Smooth muscle cell (in vitro differentiated cells): ENCODE measurements at regions not wholly inside any gene's neighbourhood (a gene's known extent, or its start where the extent isn't known, plus 50 kb on each side); places are given as distances from the start of the nearest gene placed in this dataset.

ENCODE experiments used
- DNase-seq: peaks from one replicate; lab custom pipeline; 2025; ENCODE audit not compliant: unreplicated experiment; lab: John Stamatoyannopoulos, UW
- H2AFZ ChIP-seq: fragments of 200-600 bp; sonication (generic); 2 replicates; pipeline ENCODE4 v1.6.0; 2016; ENCODE audit warnings: antibody characterized with exemption, low read depth, mild to moderate bottlenecking
- H3F3A ChIP-seq: fragments of 200-600 bp; sonication (generic); 2 replicates; pipeline ENCODE4 v1.6.0; 2017; ENCODE audit warnings: antibody characterized with exemption, low read depth
- H3K27ac ChIP-seq: fragments of 200-600 bp; sonication (generic); 2 replicates; pipeline ENCODE4 v1.5.1; 2016; ENCODE audit warnings: low read depth, mild to moderate bottlenecking
- H3K27me3 ChIP-seq: fragments of 200-600 bp; sonication (generic); 2 replicates; pipeline ENCODE4 v1.6.1; 2016; ENCODE audit warnings: low read depth, mild to moderate bottlenecking
- H3K36me3 ChIP-seq: fragments of 200-600 bp; sonication (generic); 2 replicates; pipeline ENCODE4 v1.5.1; 2016; ENCODE audit warnings: low read depth
- H3K4me1 ChIP-seq: fragments of 200-600 bp; sonication (generic); 2 replicates; pipeline ENCODE4 v1.5.1; 2016; ENCODE audit warnings: low read depth
- H3K4me2 ChIP-seq: fragments of 200-600 bp; sonication (generic); 2 replicates; pipeline ENCODE4 v1.6.0; 2016; ENCODE audit warnings: mild to moderate bottlenecking
- H3K4me3 ChIP-seq: fragments of 200-600 bp; sonication (generic); 2 replicates; pipeline ENCODE4 v1.5.1; 2016; ENCODE audit warnings: mild to moderate bottlenecking
- H3K79me2 ChIP-seq: fragments of 200-600 bp; sonication (generic); 2 replicates; pipeline ENCODE4 v1.6.0; 2016; ENCODE audit warnings: low read depth, mild to moderate bottlenecking
- H3K9ac ChIP-seq: fragments of 200-600 bp; sonication (generic); 2 replicates; pipeline ENCODE4 v1.6.0; 2016; ENCODE audit warnings: low read depth
- H3K9me3 ChIP-seq: fragments of 200-600 bp; sonication (generic); replicated peaks from 2 replicates; pipeline ENCODE4 v1.5.1; 2016; ENCODE audit warnings: low read depth
- H4K20me1 ChIP-seq: fragments of 200-600 bp; sonication (generic); 2 replicates; pipeline ENCODE4 v1.6.0; 2016; ENCODE audit warnings: low read depth
- WGBS: methylation state at CpG from one replicate; pipeline ENCODE4 v1.1.7; 2016; ENCODE audit warnings: low lambda C conversion rate; 5-methylcytosine and 5-hydroxymethylcytosine counted together
- TF ChIP-seq, protein P1 (sequence below): fragments of 200-600 bp; sonication (generic); IDR thresholded peaks from 2 replicates; pipeline ENCODE4 v1.5.1; 2017; ENCODE audit warnings: borderline replicate concordance, mild to moderate bottlenecking, antibody characterized with exemption; ENCODE audit not compliant: insufficient read depth, poor library complexity, severe bottlenecking

DNA sequence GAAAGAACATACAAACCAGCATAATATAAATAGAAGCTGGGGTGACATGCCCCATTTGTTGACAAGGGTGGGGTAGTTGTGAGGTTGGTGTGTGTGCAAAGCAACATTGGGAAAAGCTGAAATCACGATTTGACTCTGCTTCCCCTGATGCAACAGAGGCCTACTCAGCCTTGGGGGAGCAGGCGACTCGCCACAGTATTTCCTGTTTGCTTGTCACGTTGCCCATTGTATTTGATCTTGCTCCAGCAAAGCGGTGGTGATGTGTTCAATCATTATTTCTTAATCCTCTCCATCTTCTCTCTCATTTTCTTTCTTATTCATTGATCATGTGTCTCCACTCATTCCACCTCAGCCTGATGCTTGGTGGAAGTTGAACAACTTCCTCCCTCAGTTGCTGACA lies 165.8 kb upstream of the CITED2 start:
- DNase-seq, result no peak
- no peaks in the 10 kb centered on the region for H3K36me3 ChIP-seq
- no peaks in the 10 kb centered on the region for H4K20me1 ChIP-seq
- H3K9me3 ChIP-seq, result no peaks in the 10 kb centered on the region
- peaks cover 5% of the 10 kb centered on the region for H3K4me1 ChIP-seq
- 80% methylated on average over 5 of the region's 5 CpGs for WGBS
- peak overlapping the region; percentile 44 for H3K4me2 ChIP-seq
- TF ChIP-seq, protein P1, sequence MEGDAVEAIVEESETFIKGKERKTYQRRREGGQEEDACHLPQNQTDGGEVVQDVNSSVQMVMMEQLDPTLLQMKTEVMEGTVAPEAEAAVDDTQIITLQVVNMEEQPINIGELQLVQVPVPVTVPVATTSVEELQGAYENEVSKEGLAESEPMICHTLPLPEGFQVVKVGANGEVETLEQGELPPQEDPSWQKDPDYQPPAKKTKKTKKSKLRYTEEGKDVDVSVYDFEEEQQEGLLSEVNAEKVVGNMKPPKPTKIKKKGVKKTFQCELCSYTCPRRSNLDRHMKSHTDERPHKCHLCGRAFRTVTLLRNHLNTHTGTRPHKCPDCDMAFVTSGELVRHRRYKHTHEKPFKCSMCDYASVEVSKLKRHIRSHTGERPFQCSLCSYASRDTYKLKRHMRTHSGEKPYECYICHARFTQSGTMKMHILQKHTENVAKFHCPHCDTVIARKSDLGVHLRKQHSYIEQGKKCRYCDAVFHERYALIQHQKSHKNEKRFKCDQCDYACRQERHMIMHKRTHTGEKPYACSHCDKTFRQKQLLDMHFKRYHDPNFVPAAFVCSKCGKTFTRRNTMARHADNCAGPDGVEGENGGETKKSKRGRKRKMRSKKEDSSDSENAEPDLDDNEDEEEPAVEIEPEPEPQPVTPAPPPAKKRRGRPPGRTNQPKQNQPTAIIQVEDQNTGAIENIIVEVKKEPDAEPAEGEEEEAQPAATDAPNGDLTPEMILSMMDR, result no peak
- H3K27ac ChIP-seq, result peak overlapping the region; percentile 69
- no peak overlapping the region for H3K9ac ChIP-seq
- H3K27me3 ChIP-seq, result no peaks in the 10 kb centered on the region
- H2AFZ ChIP-seq, result no peak overlapping the region
- no peaks in the 10 kb centered on the region for H3F3A ChIP-seq
- H3K4me3 ChIP-seq, result no peak overlapping the region
- no peaks in the 10 kb centered on the region for H3K79me2 ChIP-seq

DNA sequence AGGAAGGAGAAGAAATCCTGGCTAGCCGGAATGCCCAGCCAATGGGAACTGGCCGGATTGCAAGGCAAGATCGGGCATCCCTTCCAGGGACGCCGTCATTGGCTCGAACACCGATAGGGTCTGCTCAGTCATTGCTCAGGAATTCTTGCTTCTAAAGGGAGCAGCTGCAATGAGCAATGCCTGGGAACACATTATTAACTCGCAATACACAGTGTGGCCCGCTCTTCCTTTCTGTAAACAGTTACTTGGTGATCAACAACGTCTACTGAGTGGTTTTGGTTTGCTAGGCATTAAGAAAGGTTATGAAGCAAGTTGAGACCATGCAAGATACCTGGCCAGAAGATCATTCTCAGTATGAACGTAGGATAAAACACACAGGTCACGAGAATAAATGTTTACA lies 165.4 kb upstream of the CITED2 start:
- Histone ChIP-seq H3K79me2 (no peaks in the 10 kb centered on the region), H3K4me3 (no peak overlapping the region), H3K4me1 (peaks cover 3% of the 10 kb centered on the region), H3K9ac (no peak overlapping the region), H3K27ac (peak overlapping the region; percentile 69), H3F3A (no peaks in the 10 kb centered on the region), H3K36me3 (no peaks in the 10 kb centered on the region), H2AFZ (no peak overlapping the region), H3K27me3 (no peaks in the 10 kb centered on the region), H3K9me3 (no peaks in the 10 kb centered on the region), H3K4me2 (peak overlapping the region; percentile 63), H4K20me1 (no peaks in the 10 kb centered on the region)
- DNase-seq, result no peak
- 40% methylated on average over 12 of the region's 12 CpGs for WGBS
- TF ChIP-seq, protein P1, result no peak

DNA sequence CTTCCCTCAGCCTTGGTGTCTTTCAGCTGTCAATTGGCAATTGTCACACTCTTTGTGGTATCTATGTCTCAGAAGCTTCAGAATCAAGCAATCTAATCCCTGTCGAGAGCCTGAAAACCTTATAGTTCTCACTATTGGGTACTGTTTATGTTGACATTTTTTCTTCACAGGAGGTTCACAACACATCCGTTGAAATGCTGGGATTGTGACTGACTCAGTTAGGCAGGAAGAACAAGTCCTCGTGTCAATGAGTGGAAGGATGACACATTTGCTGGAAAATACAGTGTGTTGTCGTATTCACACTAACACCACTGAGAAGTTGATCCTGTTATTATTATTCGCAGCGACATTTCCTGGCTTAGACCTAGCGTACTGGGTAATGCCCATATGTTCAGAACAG lies 163.9 kb upstream of the CITED2 start:
- no peak overlapping the region for H2AFZ ChIP-seq
- no peak overlapping the region for H3K4me2 ChIP-seq
- no peaks in the 10 kb centered on the region for H3K36me3 ChIP-seq
- H3K9me3 ChIP-seq, result no peaks in the 10 kb centered on the region
- no peaks in the 10 kb centered on the region for H3K27me3 ChIP-seq
- H3K4me3 ChIP-seq, result no peak overlapping the region
- no peaks in the 10 kb centered on the region for H3K79me2 ChIP-seq
- TF ChIP-seq, protein P1, result no peak
- 68% methylated on average over 7 of the region's 7 CpGs for WGBS
- peaks cover 3% of the 10 kb centered on the region for H3F3A ChIP-seq
- H4K20me1 ChIP-seq, result no peaks in the 10 kb centered on the region
- H3K27ac ChIP-seq, result peak overlapping the region; percentile 30
- DNase-seq, result no peak
- peaks cover 16% of the 10 kb centered on the region for H3K4me1 ChIP-seq
- no peak overlapping the region for H3K9ac ChIP-seq

DNA sequence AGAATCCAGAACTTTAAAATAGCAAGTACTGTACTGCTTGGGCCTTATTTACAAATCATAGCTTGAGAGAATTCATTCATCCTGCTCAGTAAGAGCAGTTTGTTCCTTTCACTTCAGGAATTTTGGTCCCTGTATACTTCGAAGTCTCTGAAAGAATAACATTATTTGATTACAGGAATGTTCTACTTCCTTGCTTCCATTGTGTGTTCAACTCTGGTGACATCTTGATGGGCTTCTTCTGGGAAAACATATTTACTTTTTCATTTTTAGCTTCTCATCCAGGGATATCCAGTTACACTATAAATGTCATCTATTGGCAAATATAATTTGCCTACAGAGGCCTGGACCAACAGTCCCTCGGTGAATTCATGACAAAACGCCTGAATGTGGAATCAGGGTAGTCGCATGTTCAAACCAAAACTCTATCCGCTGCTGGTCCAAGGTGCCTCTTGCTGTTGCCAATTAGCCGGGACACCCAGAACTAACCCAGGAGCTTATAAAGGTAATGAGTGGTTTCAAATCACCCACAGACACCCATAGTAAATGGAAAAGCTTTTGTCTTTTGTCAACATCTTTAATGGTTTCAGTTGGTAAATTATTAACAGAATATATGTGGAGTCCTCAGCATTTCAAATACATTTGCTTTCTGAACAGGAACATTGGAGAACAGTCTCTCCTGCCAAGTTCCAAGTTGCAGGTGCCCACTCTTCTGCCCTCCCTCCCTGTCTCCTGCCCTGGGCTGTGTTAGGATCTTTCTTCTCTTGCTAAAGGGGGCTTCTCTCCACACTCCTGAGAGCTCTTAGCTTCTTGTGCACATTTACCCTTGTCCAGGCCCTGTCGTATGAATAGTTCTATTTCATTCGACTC lies 162.5 kb upstream of the CITED2 start:
- DNase-seq, result no peak
- Histone ChIP-seq H2AFZ (no peak overlapping the region), H3K36me3 (no peaks in the 10 kb centered on the region), H3K4me1 (peaks cover 16% of the 10 kb centered on the region), H3K4me2 (no peak overlapping the region), H3K4me3 (no peak overlapping the region), H3F3A (peaks cover 3% of the 10 kb centered on the region), H3K27ac (no peak overlapping the region), H3K27me3 (no peaks in the 10 kb centered on the region), H3K9ac (no peak overlapping the region), H3K9me3 (no peaks in the 10 kb centered on the region), H3K79me2 (no peaks in the 10 kb centered on the region), H4K20me1 (no peaks in the 10 kb centered on the region)
- TF ChIP-seq, protein P1, result no peak
- 94% methylated on average over 8 of the region's 8 CpGs for WGBS
